HCT116 (cell line): ENCODE measurements at regions not wholly inside any gene's neighbourhood (a gene's known extent, or its start where the extent isn't known, plus 50 kb on each side); places are given as distances from the start of the nearest gene placed in this dataset.

Source experiments
- ATAC-seq: fragments of 200-7000 bp; cut with Tn5 transposase; 2 replicates; pipeline ENCODE4 v1.9.1; 2020; ENCODE audit warnings: mild to moderate bottlenecking, moderate library complexity
- BruUV-seq: library from RNA; stranded (reverse); fragments of 400-500 nt; replicated peaks from 2 replicates; lab custom pipeline; 2021; lab: Mats Ljungman, UMichigan
- CTCF ChIA-PET: fragments of 300-600 bp; sonication (Branson Sonifier 250); formaldehyde crosslinking; loops from one replicate; lab custom pipeline; 2021; ENCODE audit warnings: antibody characterized with exemption; lab: Charles Lee
- POLR2A ChIA-PET: fragments of 300-600, 350-600 bp; sonication (Branson Sonifier 250); formaldehyde crosslinking; loops from one replicate; lab custom pipeline; 2021; ENCODE audit warnings: antibody characterized with exemption; lab: Charles Lee
- RAD21 ChIA-PET, 2 experiments: fragments of 300-600 bp; sonication (Branson Sonifier 250); formaldehyde crosslinking; loops; one replicate each; lab custom pipeline; 2023; ENCODE audit warnings: low total read pairs in 2 of 2; ENCODE audit not compliant: uncharacterized antibody in 2 of 2, unreplicated experiment in 2 of 2, low non-redundant PET in 1 of 2; lab: Charles Lee
- DNase-seq: peaks from one replicate; pipeline ENCODE4 v3.0.0-alpha.2; 2010; ENCODE audit warnings: low read depth, low spot score
- H2AFZ ChIP-seq: fragments of 200-600 bp; shearing (Covaris generic), sonication (generic); 2 replicates; pipeline ENCODE4 v1.6.1; 2017; ENCODE audit warnings: low read depth, mixed run types, mixed read lengths, antibody characterized with exemption, low read length; ENCODE audit not compliant: poor library complexity, severe bottlenecking
- H3K27ac ChIP-seq: 2 replicates; pipeline ENCODE4 v1.5.1; 2012; ENCODE audit warnings: low read depth, low read length
- H3K27me3 ChIP-seq: fragments of 200-600 bp; sonication (generic); 2 replicates; pipeline ENCODE4 v1.6.1; 2016; ENCODE audit warnings: mixed run types, low read length, mixed read lengths; ENCODE audit not compliant: insufficient read depth
- H3K36me3 ChIP-seq, 2 experiments: fragments of 200-500 bp in 1 of 2; fragments of 200-600 bp in 1 of 2; sonication (Bioruptor generic) in 1 of 2; sonication (generic) in 1 of 2; 2 replicates each; pipeline versions ENCODE4 v1.5.1 to v1.6.1; 2014 to 2016; ENCODE audit warnings: low read length in 2 of 2, inconsistent platforms in 1 of 2, mixed read lengths in 1 of 2, mixed run types in 1 of 2; ENCODE audit not compliant: insufficient read depth in 2 of 2, control insufficient read depth in 1 of 2
- H3K4me1 ChIP-seq, 2 experiments: fragments of 200-600 bp in 1 of 2; sonication (generic) in 1 of 2; 2 replicates each; pipeline versions ENCODE4 v1.5.1 to v1.6.1; 2012 to 2017; ENCODE audit warnings: low read length in 2 of 2, inconsistent platforms in 1 of 2, mild to moderate bottlenecking in 1 of 2, mixed read lengths in 1 of 2, mixed run types in 1 of 2, moderate library complexity in 1 of 2; ENCODE audit not compliant: insufficient read depth in 2 of 2, control insufficient read depth in 1 of 2
- H3K4me2 ChIP-seq: fragments of 200-600 bp; sonication (generic); 2 replicates; pipeline ENCODE4 v1.6.1; 2017; ENCODE audit warnings: mixed run types, low read length, mixed read lengths
- H3K4me3 ChIP-seq, 2 experiments: fragments of 200-600 bp in 1 of 2; sonication (generic) in 1 of 2; replicated peaks in 1 of 2; 2 replicates each; pipeline ENCODE4 v1.5.1; 2011 to 2016; ENCODE audit warnings: low read length in 2 of 2, control low read depth in 1 of 2, low read depth in 1 of 2, mild to moderate bottlenecking in 1 of 2, mixed read lengths in 1 of 2, mixed run types in 1 of 2
- H3K79me2 ChIP-seq: fragments of 200-600 bp; sonication (generic); 2 replicates; pipeline ENCODE4 v1.6.1; 2017; ENCODE audit warnings: mild to moderate bottlenecking, mixed run types, low read length, moderate library complexity, mixed read lengths; ENCODE audit not compliant: insufficient read depth
- H3K9ac ChIP-seq: fragments of 200-600 bp; sonication (generic); 2 replicates; pipeline ENCODE4 v1.6.1; 2016; ENCODE audit warnings: low read length, mixed read lengths
- H3K9me2 ChIP-seq: fragments of 200-600 bp; sonication (generic), shearing (Covaris generic); 2 replicates; pipeline ENCODE4 v1.6.1; 2017; ENCODE audit warnings: mixed run types, mild to moderate bottlenecking, moderate library complexity; ENCODE audit not compliant: insufficient read depth
- H3K9me3 ChIP-seq, 2 experiments: fragments of 200-500 bp in 1 of 2; fragments of 200-600 bp in 1 of 2; sonication (Bioruptor generic) in 1 of 2; sonication (generic) in 1 of 2; 2 replicates each; pipeline ENCODE4 v1.6.1; 2014 to 2017; ENCODE audit warnings: low read length in 2 of 2, mixed read lengths in 2 of 2, inconsistent platforms in 1 of 2, low read depth in 1 of 2, mild to moderate bottlenecking in 1 of 2, mixed run types in 1 of 2, moderate library complexity in 1 of 2; ENCODE audit not compliant: control insufficient read depth in 1 of 2, insufficient read depth in 1 of 2
- H4K20me1 ChIP-seq: fragments of 200-600 bp; sonication (generic), shearing (Covaris generic); 2 replicates; pipeline ENCODE4 v1.6.1; 2017; ENCODE audit warnings: mixed run types, mild to moderate bottlenecking, moderate library complexity; ENCODE audit not compliant: insufficient read depth
- CTCF ChIP-seq, 3 experiments: fragments of 200-600 bp in 1 of 3; sonication (generic) in 1 of 3; IDR thresholded peaks in 2 of 3; conservative IDR thresholded peaks in 1 of 3; 2 replicates each; pipeline ENCODE4 v1.5.1; 2012 to 2017; ENCODE audit warnings: low read depth in 2 of 3, low read length in 2 of 3, antibody characterized with exemption in 1 of 3, borderline replicate concordance in 1 of 3, control low read depth in 1 of 3, mild to moderate bottlenecking in 1 of 3, mixed read lengths in 1 of 3, mixed run types in 1 of 3, moderate library complexity in 1 of 3; ENCODE audit not compliant: insufficient read depth in 1 of 3
- EZH2 ChIP-seq: fragments of 200-600 bp; sonication (generic); IDR thresholded peaks from 2 replicates; pipeline ENCODE4 v1.6.1; 2017; ENCODE audit warnings: antibody characterized with exemption, mixed run types
- EZH2phosphoT487 ChIP-seq: fragments of 200-600 bp; IDR thresholded peaks from 2 replicates; pipeline ENCODE4 v1.6.1; 2018; ENCODE audit warnings: antibody characterized with exemption, borderline replicate concordance
- POLR2A ChIP-seq: IDR thresholded peaks from 2 replicates; pipeline ENCODE4 v1.7.0; 2011; ENCODE audit warnings: borderline replicate concordance; ENCODE audit not compliant: insufficient read depth, insufficient read length; ENCODE audit errors: extremely low read depth
- POLR2AphosphoS5 ChIP-seq: IDR thresholded peaks from 2 replicates; pipeline ENCODE4 v1.6.1; 2011; ENCODE audit warnings: mild to moderate bottlenecking, low read depth, low read length, moderate library complexity
- REST ChIP-seq: IDR thresholded peaks from 2 replicates; pipeline ENCODE4 v1.6.1; 2012; ENCODE audit warnings: low read depth
- SIN3A ChIP-seq: IDR thresholded peaks from 2 replicates; pipeline ENCODE4 v1.6.1; 2012; ENCODE audit warnings: low read depth
- SP1 ChIP-seq: IDR thresholded peaks from 2 replicates; pipeline ENCODE4 v1.6.1; 2012; ENCODE audit warnings: low read depth
- SRF ChIP-seq: IDR thresholded peaks from 2 replicates; pipeline ENCODE4 v1.6.1; 2012; ENCODE audit warnings: low read depth
- YY1 ChIP-seq: IDR thresholded peaks from 2 replicates; pipeline ENCODE4 v1.6.1; 2011; ENCODE audit warnings: low read length, low read depth, moderate library complexity, mild to moderate bottlenecking; ENCODE audit not compliant: insufficient replicate concordance; ENCODE audit errors: extremely low read depth
- intact Hi-C: fragments of 100-400 bp; cut with micrococcal nuclease; formaldehyde crosslinking; loops from 2 replicates; pipeline ENCODE4 v1.10.0; 2022

GRCh38 chr10:4011136-4011812, 226.3 kb upstream of the KLF6 start:
- no peak for ATAC-seq

More at GRCh38 chr10:4011136-4011812, 226.3 kb upstream of the KLF6 start:
- ChIA-PET CTCF (no interaction called here), POLR2A (no interaction called here), RAD21 (no interaction called here)
- Histone ChIP-seq H2AFZ (no peak overlapping the region), H3K27me3 (no peaks in the 10 kb centered on the region), H3K9me3 (no peaks in the 10 kb centered on the region), H3K4me3 (no peak overlapping the region), H3K9me2 (no peaks in the 10 kb centered on the region), H3K4me2 (no peak overlapping the region), H3K36me3 (no peaks in the 10 kb centered on the region), H3K4me1 (no peaks in the 10 kb centered on the region), H3K79me2 (no peaks in the 10 kb centered on the region), H3K9ac (no peak overlapping the region), H3K27ac (no peak overlapping the region), H4K20me1 (no peaks in the 10 kb centered on the region)
- no peak for DNase-seq
- intact Hi-C loops, result no loop called here
- no TSS peak for BruUV-seq
- TF ChIP-seq SP1 (no peak), EZH2phosphoT487 (no peak), POLR2AphosphoS5 (no peak), POLR2A (no peak), EZH2 (no peak), SRF (no peak), CTCF (IDR thresholded peaks at IDR 0.05 in 2 of 3, conservative IDR thresholded peaks at IDR 0.05 in 1 of 3; ENCODE audit: borderline replicate concordance in 1 of 3, insufficient read depth in 1 of 3, low read depth in 2 of 3, low read length in 2 of 3) (no peak), REST (no peak), SIN3A (no peak), YY1 (no peak)
